ENCODE measurements at regions not wholly inside any gene's neighbourhood (a gene's known extent, or its start where the extent isn't known, plus 50 kb on each side); places are given as distances from the start of the nearest gene placed in this dataset.

- DNase-seq (ENCODE audit: low read depth, low spot score) = no peak
Observed at GRCh38 chr6:11358904-11359830, 126.7 kb upstream of the NEDD9 start.

- DNase-seq (ENCODE audit: low read depth, low spot score) = no peak
Observed at GRCh38 chr6:11357285-11357684, 124.8 kb upstream of the NEDD9 start.

DNA sequence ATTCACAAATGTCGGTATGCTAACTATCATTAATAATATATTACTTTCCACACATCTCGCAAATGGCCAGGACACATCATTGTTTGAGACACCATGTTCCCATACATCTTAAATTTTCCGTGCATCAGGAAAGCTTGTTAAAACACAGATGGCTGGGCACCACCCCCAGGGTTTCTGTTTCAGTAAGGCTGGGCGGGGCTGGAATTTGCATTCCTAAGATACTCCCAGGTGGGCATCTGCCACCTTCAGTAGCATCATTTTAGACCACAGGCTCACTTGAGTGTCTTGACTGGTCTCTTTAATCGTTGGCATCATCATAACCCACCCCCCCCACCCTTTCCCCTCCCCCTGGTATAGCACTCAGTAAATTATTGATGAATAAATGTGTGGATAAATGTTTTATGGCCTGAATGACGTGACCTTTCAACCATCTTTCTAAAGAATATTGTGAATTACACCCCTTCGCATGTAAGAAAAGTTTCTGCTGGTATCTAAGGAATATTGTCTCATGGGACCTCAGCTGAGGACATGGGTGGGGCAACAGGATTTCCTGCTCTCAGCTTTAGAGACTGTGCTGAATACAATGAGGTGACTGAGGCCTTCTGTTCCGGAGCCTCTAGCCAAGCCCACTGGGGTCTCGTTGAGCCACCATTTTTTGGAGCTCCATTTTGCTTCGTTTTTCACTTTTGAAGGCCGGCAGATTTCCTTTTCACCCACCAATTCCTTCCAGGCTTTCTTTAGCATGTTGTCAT lies 124.1 kb upstream of the NEDD9 start:
- no peak for DNase-seq (ENCODE audit: low read depth, low spot score)

- peak; percentile 86 for DNase-seq (ENCODE audit: low read depth, low spot score)
Observed at GRCh38 chr6:11353921-11354389, 121.5 kb upstream of the NEDD9 start.

GRCh38 chr6:11350294-11350693 lies 117.8 kb upstream of the NEDD9 start:
- DNase-seq (ENCODE audit: low read depth, low spot score) = no peak

- DNase-seq (ENCODE audit: low read depth, low spot score) = no peak
Observed at GRCh38 chr6:11349880-11350279, 117.4 kb upstream of the NEDD9 start.

DNA sequence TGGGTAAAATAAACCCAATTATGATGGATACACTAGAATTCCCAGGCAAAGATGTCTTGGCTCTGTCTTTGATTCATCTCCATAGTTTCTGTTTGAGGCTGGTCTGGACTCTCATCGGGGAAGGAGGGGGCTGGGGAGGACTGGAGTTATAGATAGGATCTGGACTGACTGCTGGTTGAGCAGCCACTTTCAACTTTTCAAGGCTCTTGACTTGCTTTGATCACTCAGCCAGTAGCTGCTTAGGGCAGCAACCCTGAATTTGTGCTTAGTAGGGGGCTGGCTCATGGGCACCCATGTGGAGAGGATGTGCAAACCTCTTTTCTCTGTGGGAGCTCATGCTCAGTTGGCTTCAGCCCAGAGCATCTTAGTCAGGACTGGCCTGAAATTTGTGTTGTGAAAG lies 114.0 kb upstream of the NEDD9 start:
- DNase-seq (ENCODE audit: low read depth, low spot score) = no peak

- DNase-seq (ENCODE audit: low read depth, low spot score) = no peak
Observed at GRCh38 chr6:11345536-11345935, 113.1 kb upstream of the NEDD9 start.

- DNase-seq (ENCODE audit: low read depth, low spot score) = no peak
Observed at GRCh38 chr6:11343963-11344723, 111.7 kb upstream of the NEDD9 start.

DNA sequence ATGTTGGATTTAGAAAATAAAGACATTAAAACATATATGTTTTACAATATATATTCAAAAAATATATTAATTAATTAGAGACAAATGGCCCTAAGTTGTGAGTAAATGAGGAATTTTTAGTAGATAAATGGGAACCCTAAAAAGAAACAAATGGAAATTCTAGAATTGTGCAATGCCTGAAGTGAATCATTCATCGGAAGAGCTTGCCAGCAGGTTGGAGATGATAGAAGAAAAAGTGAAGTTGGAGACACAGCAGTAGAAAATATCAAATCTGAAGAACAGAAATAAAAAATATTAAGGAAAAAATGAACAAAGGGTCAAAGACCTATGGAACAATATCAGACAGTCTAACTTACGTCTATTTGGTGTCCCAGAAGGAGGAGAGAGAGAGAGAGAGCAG lies 109.4 kb upstream of the NEDD9 start:
- no peak for DNase-seq (ENCODE audit: low read depth, low spot score)

DNA sequence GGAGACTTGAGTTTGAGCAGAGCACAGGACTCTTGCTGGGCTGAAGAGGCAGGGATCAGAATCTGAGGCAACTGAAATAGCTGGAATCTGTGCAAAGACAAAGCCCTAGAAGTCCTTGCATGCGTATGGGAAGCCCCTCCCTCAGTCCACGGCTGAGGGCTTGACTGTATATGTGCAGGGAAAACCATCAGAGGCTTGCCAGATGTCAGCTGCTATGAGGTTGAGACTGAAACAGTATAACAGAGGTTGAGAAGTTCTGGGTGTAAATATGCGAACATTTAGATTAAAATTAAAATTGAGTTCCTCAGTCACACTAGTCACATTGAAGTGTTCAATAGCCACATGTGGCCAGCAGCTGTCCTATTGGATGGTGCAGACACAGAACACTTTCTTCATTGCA lies 108.8 kb upstream of the NEDD9 start:
- DNase-seq (ENCODE audit: low read depth, low spot score) = no peak

DNA sequence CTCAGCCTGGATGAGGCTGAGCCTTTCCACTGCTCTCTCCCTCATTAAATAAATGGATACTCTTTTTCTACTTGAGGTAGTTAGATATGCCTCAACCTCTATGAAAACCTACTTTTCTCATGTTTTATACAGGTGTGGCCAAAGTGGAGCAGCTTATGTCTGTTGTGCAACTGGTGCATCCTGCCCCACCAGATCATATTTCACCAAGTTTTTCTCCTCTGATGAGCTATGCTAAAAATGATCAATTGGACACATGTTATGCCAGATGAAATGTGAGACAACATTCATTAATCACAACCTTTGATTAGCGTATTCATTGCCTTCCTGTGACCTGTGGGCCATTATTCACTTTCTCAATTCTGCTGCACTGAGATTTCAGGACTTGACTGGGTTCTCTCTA lies 106.9 kb upstream of the NEDD9 start:
- no peak for DNase-seq (ENCODE audit: low read depth, low spot score)

DNA sequence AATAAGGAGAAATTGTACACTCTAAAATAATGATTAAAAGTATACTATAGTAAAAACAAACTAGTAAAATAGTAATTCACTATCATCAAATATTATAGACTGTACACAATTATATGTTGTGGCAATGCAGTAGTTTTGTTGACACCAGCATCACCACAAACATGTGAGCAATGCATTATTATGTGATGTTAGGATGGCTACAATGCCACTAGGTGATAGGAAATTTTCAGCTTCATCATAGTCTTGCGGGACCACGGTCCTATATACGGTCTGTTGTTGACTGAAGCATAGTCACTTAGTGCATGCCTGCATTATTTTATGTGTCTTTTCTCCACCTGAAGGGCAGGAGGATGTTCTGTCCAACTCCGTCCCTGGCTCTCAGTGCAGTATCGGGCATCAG lies 104.8 kb upstream of the NEDD9 start:
- DNase-seq (ENCODE audit: low read depth, low spot score) = no peak

DNA sequence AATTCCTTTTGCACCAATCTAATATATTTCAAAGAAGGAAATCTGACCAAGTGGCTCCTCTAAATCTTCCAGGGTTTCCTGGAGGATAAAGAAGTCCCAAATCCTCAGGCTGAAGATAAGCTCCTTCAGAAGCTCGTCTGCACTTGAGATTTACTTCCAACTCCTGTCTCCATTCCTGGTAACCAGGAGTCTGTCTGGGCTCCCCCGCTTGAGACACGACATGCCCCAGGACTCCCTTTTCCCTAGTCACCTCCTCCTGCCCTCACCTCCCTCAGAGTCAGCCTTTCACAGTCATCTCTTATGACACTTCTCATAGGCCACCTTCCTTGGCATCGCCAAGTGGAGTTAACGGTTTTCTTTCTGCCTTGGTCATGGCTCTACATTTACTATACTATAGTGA lies 103.4 kb upstream of the NEDD9 start:
- no peak for DNase-seq (ENCODE audit: low read depth, low spot score)

- no peak for DNase-seq (ENCODE audit: low read depth, low spot score)
Observed at GRCh38 chr6:11333132-11333849, 100.8 kb upstream of the NEDD9 start.

DNA sequence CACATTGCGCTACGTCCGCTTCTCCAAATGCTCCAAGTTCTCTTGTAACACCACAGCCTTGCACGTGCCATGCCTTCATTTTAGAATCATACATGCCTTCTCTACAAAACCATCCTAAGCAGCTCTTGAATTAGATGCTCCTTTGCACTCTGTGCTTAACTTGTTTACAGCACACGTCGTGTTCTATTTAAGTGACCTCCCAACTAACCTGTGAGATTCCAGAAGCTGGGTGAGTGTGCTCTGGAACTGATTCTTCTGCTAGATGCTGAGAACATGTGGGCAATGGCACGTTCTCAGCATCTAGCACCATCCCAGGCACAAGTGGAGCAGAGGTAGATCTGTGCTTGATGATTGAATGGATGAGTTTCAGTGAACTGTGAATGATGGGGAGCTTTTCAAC lies 100.0 kb upstream of the NEDD9 start:
- DNase-seq (ENCODE audit: low read depth, low spot score) = no peak

DNA sequence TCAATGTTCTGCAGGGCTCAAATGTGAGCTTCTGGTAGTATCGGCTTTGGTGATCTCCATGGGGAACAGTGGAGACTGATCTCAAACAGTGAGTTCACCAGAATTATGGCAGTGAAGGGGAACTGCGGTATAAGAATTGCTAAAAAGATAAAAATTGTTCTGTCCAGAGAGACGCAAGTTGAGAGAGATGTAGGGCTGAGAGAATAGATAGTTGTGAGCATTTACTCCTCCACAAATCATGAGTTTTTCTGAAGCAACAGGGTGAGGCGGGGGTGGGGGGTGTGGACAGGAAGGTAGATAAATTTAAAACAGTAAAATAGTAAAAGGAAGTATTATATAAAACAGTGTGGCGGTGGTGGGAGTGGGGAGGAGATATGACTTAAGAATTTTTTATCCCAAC lies 98.6 kb upstream of the NEDD9 start:
- no peak for DNase-seq (ENCODE audit: low read depth, low spot score)

GRCh38 chr6:11330413-11330760 lies 97.9 kb upstream of the NEDD9 start:
- DNase-seq (ENCODE audit: low read depth, low spot score) = no peak

GRCh38 chr6:11329726-11330412 lies 97.4 kb upstream of the NEDD9 start:
- no peak for DNase-seq (ENCODE audit: low read depth, low spot score)

GRCh38 chr6:11328613-11329247 lies 96.3 kb upstream of the NEDD9 start:
- peak; percentile 49 for DNase-seq (ENCODE audit: low read depth, low spot score)

All from astrocyte of the hippocampus (primary cell).